SU-DHL-6 (cell line): ENCODE measurements at regions not wholly inside any gene's neighbourhood (a gene's known extent, or its start where the extent isn't known, plus 50 kb on each side); places are given as distances from the start of the nearest gene placed in this dataset.

Experiments
- H2AFZ ChIP-seq: fragments of 200-600 bp; sonication (generic); 2 replicates; pipeline ENCODE4 v1.6.1; 2014; ENCODE audit warnings: low read depth, mild to moderate bottlenecking, moderate library complexity, mixed read lengths, antibody characterized with exemption, low read length; ENCODE audit not compliant: severe bottlenecking
- H3F3A ChIP-seq: fragments of 200-600 bp; shearing (Covaris generic); 2 replicates; pipeline ENCODE4 v1.6.0; 2016; ENCODE audit warnings: antibody characterized with exemption, mild to moderate bottlenecking; ENCODE audit not compliant: insufficient read depth
- H3K27ac ChIP-seq: fragments of 200-600 bp; sonication (generic); 2 replicates; pipeline ENCODE4 v1.5.1; 2016; ENCODE audit warnings: low read depth, mild to moderate bottlenecking, low read length, moderate library complexity, mixed read lengths
- H3K27me3 ChIP-seq: fragments of 200-600 bp; sonication (generic), shearing (Covaris generic); 2 replicates; pipeline ENCODE4 v1.6.0; 2014; ENCODE audit warnings: mild to moderate bottlenecking, low read length
- H3K36me3 ChIP-seq: fragments of 200-600 bp; sonication (generic); 2 replicates; pipeline ENCODE4 v1.6.1; 2014; ENCODE audit warnings: mild to moderate bottlenecking, low read length, mixed read lengths
- H3K4me2 ChIP-seq: fragments of 300-600, 200-600 bp; shearing (Covaris generic), sonication (generic); 2 replicates; pipeline ENCODE4 v1.6.0; 2014; ENCODE audit warnings: low read length, low read depth, mild to moderate bottlenecking; ENCODE audit not compliant: poor library complexity, severe bottlenecking
- H3K4me3 ChIP-seq: fragments of 200-600 bp; sonication (generic); 2 replicates; pipeline ENCODE4 v1.5.1; 2014; ENCODE audit warnings: antibody characterized with exemption, low read length, mild to moderate bottlenecking, mixed read lengths; ENCODE audit not compliant: insufficient read depth, poor library complexity, severe bottlenecking
- H3K79me2 ChIP-seq: fragments of 200-600 bp; sonication (generic); 2 replicates; pipeline ENCODE4 v1.6.1; 2014; ENCODE audit warnings: mild to moderate bottlenecking, low read length, moderate library complexity; ENCODE audit not compliant: insufficient read depth
- H3K9ac ChIP-seq: fragments of 200-600 bp; sonication (generic); 2 replicates; pipeline ENCODE4 v1.7.0; 2014; ENCODE audit warnings: mild to moderate bottlenecking, low read length
- H3K9me2 ChIP-seq: fragments of 200-600 bp; sonication (generic); replicated peaks from 2 replicates; pipeline ENCODE4 v1.6.1; 2014; ENCODE audit warnings: low read length; ENCODE audit not compliant: insufficient read depth
- H3K9me3 ChIP-seq: fragments of 200-600 bp; sonication (generic); 2 replicates; pipeline ENCODE4 v1.6.1; 2014; ENCODE audit warnings: low read length, mixed read lengths; ENCODE audit not compliant: insufficient read depth
- H4K20me1 ChIP-seq: fragments of 200-600 bp; sonication (generic); 2 replicates; pipeline ENCODE4 v1.6.1; 2014; ENCODE audit warnings: low read depth, mild to moderate bottlenecking, antibody characterized with exemption, low read length, moderate library complexity, mixed read lengths
- EZH2phosphoT487 ChIP-seq: fragments of 200-600 bp; sonication (generic), shearing (Covaris generic); conservative IDR thresholded peaks from 2 replicates; pipeline ENCODE4 v1.6.1; 2018; ENCODE audit warnings: mild to moderate bottlenecking, antibody characterized with exemption, low read length, moderate library complexity, mixed read lengths
- TF ChIP-seq, protein P1 (sequence below): fragments of 200-600 bp; sonication (generic); IDR thresholded peaks from one replicate; pipeline ENCODE4 v1.5.1; 2017; ENCODE audit warnings: antibody characterized with exemption, mild to moderate bottlenecking, low read length, moderate library complexity; ENCODE audit not compliant: insufficient read depth, poor library complexity, severe bottlenecking

DNA sequence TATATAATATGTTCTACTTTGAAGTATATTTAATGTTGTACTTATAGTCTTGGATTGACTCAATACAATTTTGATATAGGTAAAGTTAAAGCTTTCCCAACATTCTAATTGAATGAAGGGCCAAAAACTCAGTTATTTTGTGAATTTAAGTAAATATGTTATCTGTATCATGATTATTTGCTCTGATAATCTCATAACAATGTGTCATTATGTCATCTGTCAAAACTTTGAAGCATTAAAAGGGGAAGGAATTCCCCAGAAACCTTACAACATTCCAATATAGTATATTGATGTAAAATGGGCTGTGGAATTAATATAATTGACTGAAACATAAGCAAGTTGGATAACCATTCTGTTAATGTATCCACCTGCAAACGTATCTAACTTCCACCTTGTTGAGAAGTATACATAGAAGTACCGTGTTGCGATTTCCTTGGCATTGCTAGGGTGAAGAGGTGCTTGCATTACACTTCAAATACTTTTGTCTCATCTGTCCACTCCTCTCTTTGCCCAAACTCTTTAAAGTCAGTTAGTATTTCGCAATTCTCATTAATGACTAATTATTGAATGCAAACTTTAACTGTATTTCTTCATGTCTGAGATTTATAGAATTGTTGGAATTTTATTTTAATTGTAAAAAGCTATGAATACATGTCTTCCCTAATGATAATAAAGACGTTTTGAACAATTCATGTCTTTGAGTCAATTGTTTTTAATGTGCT lies 1982.1 kb upstream of the ADGRL3 start:
- Histone ChIP-seq H4K20me1 (no peaks in the 10 kb centered on the region), H3K79me2 (no peaks in the 10 kb centered on the region), H3K4me3 (no peak overlapping the region), H3K36me3 (no peaks in the 10 kb centered on the region), H3K27me3 (no peaks in the 10 kb centered on the region), H3F3A (no peaks in the 10 kb centered on the region), H2AFZ (no peak overlapping the region), H3K27ac (no peak overlapping the region), H3K9me3 (no peaks in the 10 kb centered on the region), H3K9me2 (no peaks in the 10 kb centered on the region), H3K4me2 (no peak overlapping the region), H3K9ac (no peak overlapping the region)
- no peak for TF ChIP-seq EZH2phosphoT487

- TF ChIP-seq EZH2phosphoT487: no peak
- TF ChIP-seq, protein P1, sequence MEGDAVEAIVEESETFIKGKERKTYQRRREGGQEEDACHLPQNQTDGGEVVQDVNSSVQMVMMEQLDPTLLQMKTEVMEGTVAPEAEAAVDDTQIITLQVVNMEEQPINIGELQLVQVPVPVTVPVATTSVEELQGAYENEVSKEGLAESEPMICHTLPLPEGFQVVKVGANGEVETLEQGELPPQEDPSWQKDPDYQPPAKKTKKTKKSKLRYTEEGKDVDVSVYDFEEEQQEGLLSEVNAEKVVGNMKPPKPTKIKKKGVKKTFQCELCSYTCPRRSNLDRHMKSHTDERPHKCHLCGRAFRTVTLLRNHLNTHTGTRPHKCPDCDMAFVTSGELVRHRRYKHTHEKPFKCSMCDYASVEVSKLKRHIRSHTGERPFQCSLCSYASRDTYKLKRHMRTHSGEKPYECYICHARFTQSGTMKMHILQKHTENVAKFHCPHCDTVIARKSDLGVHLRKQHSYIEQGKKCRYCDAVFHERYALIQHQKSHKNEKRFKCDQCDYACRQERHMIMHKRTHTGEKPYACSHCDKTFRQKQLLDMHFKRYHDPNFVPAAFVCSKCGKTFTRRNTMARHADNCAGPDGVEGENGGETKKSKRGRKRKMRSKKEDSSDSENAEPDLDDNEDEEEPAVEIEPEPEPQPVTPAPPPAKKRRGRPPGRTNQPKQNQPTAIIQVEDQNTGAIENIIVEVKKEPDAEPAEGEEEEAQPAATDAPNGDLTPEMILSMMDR: no peak
- no peak overlapping the region for H3K9ac ChIP-seq
- H3K27me3 ChIP-seq: no peaks in the 10 kb centered on the region
- H3K9me2 ChIP-seq: no peaks in the 10 kb centered on the region
- H3K36me3 ChIP-seq: no peaks in the 10 kb centered on the region
- no peaks in the 10 kb centered on the region for H4K20me1 ChIP-seq
- H3K27ac ChIP-seq: no peak overlapping the region
- H3K9me3 ChIP-seq: no peaks in the 10 kb centered on the region
- no peak overlapping the region for H3K4me3 ChIP-seq
- no peak overlapping the region for H3K4me2 ChIP-seq
- no peak overlapping the region for H2AFZ ChIP-seq
- no peaks in the 10 kb centered on the region for H3K79me2 ChIP-seq
- H3F3A ChIP-seq: no peaks in the 10 kb centered on the region
Observed at GRCh38 chr4:59222221-59222620, 1977.9 kb upstream of the ADGRL3 start.

GRCh38 chr4:59223292-59223941 lies 1976.7 kb upstream of the ADGRL3 start:
- Histone ChIP-seq H3K27ac (no peak overlapping the region), H3F3A (no peaks in the 10 kb centered on the region), H3K79me2 (no peaks in the 10 kb centered on the region), H3K27me3 (no peaks in the 10 kb centered on the region), H3K4me2 (no peak overlapping the region), H3K36me3 (no peaks in the 10 kb centered on the region), H2AFZ (no peak overlapping the region), H4K20me1 (no peaks in the 10 kb centered on the region), H3K4me3 (no peak overlapping the region), H3K9me3 (no peaks in the 10 kb centered on the region), H3K9me2 (no peaks in the 10 kb centered on the region), H3K9ac (no peak overlapping the region)
- no peak for TF ChIP-seq EZH2phosphoT487
- TF ChIP-seq, protein P1: no peak

DNA sequence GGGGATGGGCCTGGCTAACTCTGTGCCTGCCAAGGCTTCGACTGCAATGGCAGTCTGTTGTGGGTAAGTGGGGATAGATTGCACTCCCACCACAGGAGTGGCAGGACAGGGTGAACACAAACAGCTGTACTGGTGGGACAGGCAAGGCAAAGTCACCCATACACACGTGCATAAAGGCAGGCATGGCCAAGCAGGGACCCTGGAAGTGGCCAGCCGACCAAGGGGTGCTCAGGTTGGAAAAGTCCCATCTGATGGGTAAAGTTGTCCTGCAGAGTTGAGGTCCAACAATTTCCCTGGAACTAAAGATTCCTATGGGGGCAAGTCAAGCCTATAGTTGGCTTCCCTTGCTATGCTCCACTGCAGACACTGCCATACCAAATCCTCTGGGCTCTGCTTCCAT lies 1961.9 kb upstream of the ADGRL3 start:
- Histone ChIP-seq H2AFZ (no peak overlapping the region), H3K79me2 (no peaks in the 10 kb centered on the region), H3K36me3 (no peaks in the 10 kb centered on the region), H3K4me3 (no peak overlapping the region), H3F3A (no peaks in the 10 kb centered on the region), H3K9ac (no peak overlapping the region), H3K27ac (no peak overlapping the region), H3K27me3 (no peaks in the 10 kb centered on the region), H3K9me3 (no peaks in the 10 kb centered on the region), H3K9me2 (no peaks in the 10 kb centered on the region), H3K4me2 (no peak overlapping the region), H4K20me1 (no peaks in the 10 kb centered on the region)
- TF ChIP-seq, protein P1: no peak
- no peak for TF ChIP-seq EZH2phosphoT487
